Trophoblast cell (in vitro differentiated cells and primary cell): ENCODE measurements at regions not wholly inside any gene's neighbourhood (a gene's known extent, or its start where the extent isn't known, plus 50 kb on each side); places are given as distances from the start of the nearest gene placed in this dataset.
"Not testable (repeated sequence)": the region's sequence is repeated elsewhere in the genome, so short reads cannot be mapped to it uniquely, and the experiment has no call there.

Source experiments
- DNase-seq, 2 donors: peaks; one replicate each; pipeline ENCODE4 v3.0.0-alpha.2; 2016
- H2AFZ ChIP-seq: 2 replicates; pipeline ENCODE4 v1.6.1; 2013; ENCODE audit warnings: low read length, moderate library complexity, mild to moderate bottlenecking; ENCODE audit not compliant: insufficient read depth, poor library complexity
- H2AK5ac ChIP-seq: 2 replicates; pipeline ENCODE4 v1.6.1; 2013; ENCODE audit warnings: mild to moderate bottlenecking, low read length
- H2BK120ac ChIP-seq: 2 replicates; pipeline ENCODE4 v1.6.1; 2013; ENCODE audit warnings: low read length, mild to moderate bottlenecking, moderate library complexity; ENCODE audit not compliant: insufficient read depth, poor library complexity
- H2BK12ac ChIP-seq: 2 replicates; pipeline ENCODE4 v1.6.1; 2013; ENCODE audit warnings: mild to moderate bottlenecking, low read length, moderate library complexity
- H2BK5ac ChIP-seq: 2 replicates; pipeline ENCODE4 v1.6.1; 2013; ENCODE audit warnings: low read length, low read depth, moderate library complexity, mild to moderate bottlenecking; ENCODE audit not compliant: poor library complexity
- H3K14ac ChIP-seq: 2 replicates; pipeline ENCODE4 v1.6.1; 2013; ENCODE audit warnings: mild to moderate bottlenecking, low read length
- H3K18ac ChIP-seq: 2 replicates; pipeline ENCODE4 v1.6.1; 2013; ENCODE audit warnings: mild to moderate bottlenecking, low read length
- H3K23ac ChIP-seq: 2 replicates; pipeline ENCODE4 v1.6.1; 2013; ENCODE audit warnings: low read length
- H3K27ac ChIP-seq: 2 replicates; pipeline ENCODE4 v1.5.1; 2013; ENCODE audit warnings: low read depth, mild to moderate bottlenecking, inconsistent platforms, low read length, moderate library complexity
- H3K27me3 ChIP-seq: 2 replicates; pipeline ENCODE4 v1.6.1; 2013; ENCODE audit warnings: inconsistent platforms, mild to moderate bottlenecking, low read length, moderate library complexity; ENCODE audit not compliant: insufficient read depth
- H3K36me3 ChIP-seq, 2 experiments: 1 replicate in 1 of 2; 2 replicates in 1 of 2; pipeline ENCODE4 v1.6.1; 2013; ENCODE audit warnings: low read length in 2 of 2, mild to moderate bottlenecking in 2 of 2, moderate library complexity in 1 of 2; ENCODE audit not compliant: insufficient read depth in 2 of 2, control insufficient read depth in 1 of 2
- H3K4ac ChIP-seq: 2 replicates; pipeline ENCODE4 v1.6.1; 2013; ENCODE audit warnings: low read depth, mild to moderate bottlenecking, low read length, moderate library complexity
- H3K4me1 ChIP-seq, 2 experiments: 1 replicate in 1 of 2; 2 replicates in 1 of 2; pipeline ENCODE4 v1.6.1; 2013; ENCODE audit warnings: low read length in 2 of 2, mild to moderate bottlenecking in 2 of 2, moderate library complexity in 1 of 2; ENCODE audit not compliant: insufficient read depth in 2 of 2, control insufficient read depth in 1 of 2
- H3K4me2 ChIP-seq: 2 replicates; pipeline ENCODE4 v1.6.1; 2013; ENCODE audit warnings: inconsistent platforms, mild to moderate bottlenecking, low read length, moderate library complexity
- H3K4me3 ChIP-seq: 2 replicates; pipeline ENCODE4 v1.5.1; 2013; ENCODE audit warnings: mild to moderate bottlenecking, low read depth, low read length, inconsistent platforms
- H3K79me1 ChIP-seq: one replicate; pipeline ENCODE4 v1.6.1; 2013; ENCODE audit warnings: low read length
- H3K79me2 ChIP-seq: 2 replicates; pipeline ENCODE4 v1.6.1; 2013; ENCODE audit warnings: low read length, mild to moderate bottlenecking; ENCODE audit not compliant: control insufficient read depth, insufficient read depth, poor library complexity
- H3K9ac ChIP-seq: 2 replicates; pipeline ENCODE4 v1.6.1; 2013; ENCODE audit warnings: mild to moderate bottlenecking, low read length
- H3K9me3 ChIP-seq: 2 replicates; pipeline ENCODE4 v1.6.1; 2013; ENCODE audit warnings: low read depth, mild to moderate bottlenecking, control low read depth, inconsistent platforms, low read length; ENCODE audit not compliant: insufficient read depth
- H4K12ac ChIP-seq: 2 replicates; pipeline ENCODE4 v1.6.1; 2013; ENCODE audit warnings: low read depth, mild to moderate bottlenecking, low read length, moderate library complexity
- H4K8ac ChIP-seq: 2 replicates; pipeline ENCODE4 v1.6.1; 2013; ENCODE audit warnings: low read depth, mild to moderate bottlenecking, low read length, moderate library complexity
- H4K91ac ChIP-seq: one replicate; pipeline ENCODE4 v1.6.1; 2013; ENCODE audit warnings: low read depth, mild to moderate bottlenecking, low read length, moderate library complexity
- WGBS: extraction: QIAGEN DNeasy Blood & Tissue Kit; methylation state at CpG from one replicate; pipeline ENCODE4 v1.1.7; 2013; ENCODE audit warnings: missing lambda C conversion rate; ENCODE audit not compliant: insufficient read length, insufficient coverage; ENCODE audit errors: extremely low coverage; 5-methylcytosine and 5-hydroxymethylcytosine counted together

- Histone ChIP-seq H3K79me2 (no peaks in the 10 kb centered on the region), H3K36me3 (no peaks in the 10 kb centered on the region), H3K27me3 (no peaks in the 10 kb centered on the region), H3K4me3 (no peak overlapping the region), H3K4me2 (no peak overlapping the region), H3K79me1 (no peaks in the 10 kb centered on the region), H3K18ac (no peak overlapping the region), H2AK5ac (no peak overlapping the region), H3K9ac (no peak overlapping the region), H2BK120ac (no peak overlapping the region), H4K12ac (no peak overlapping the region), H4K8ac (no peak overlapping the region), H3K23ac (no peak overlapping the region), H2BK12ac (no peak overlapping the region), H2BK5ac (no peak overlapping the region), H4K91ac (no peak overlapping the region), H3K4ac (no peak overlapping the region), H3K14ac (no peak overlapping the region), H3K9me3 (no peaks in the 10 kb centered on the region), H2AFZ (no peak overlapping the region), H3K27ac (no peak overlapping the region), H3K4me1 (no peaks in the 10 kb centered on the region)
- no peak for DNase-seq
- WGBS, result no CpG with 5 or more reads among the region's 3 CpGs
Measured at GRCh38 chr7:83732305-83732704, 83.4 kb upstream of the SEMA3E start.

GRCh38 chr7:83731154-83731553 is 82.2 kb upstream of the SEMA3E start:
- Histone ChIP-seq H3K9me3 (no peaks in the 10 kb centered on the region), H4K12ac (no peak overlapping the region), H3K79me2 (no peaks in the 10 kb centered on the region), H3K18ac (no peak overlapping the region), H3K79me1 (no peaks in the 10 kb centered on the region), H2AK5ac (no peak overlapping the region), H3K36me3 (no peaks in the 10 kb centered on the region), H3K4me1 (no peaks in the 10 kb centered on the region), H4K91ac (no peak overlapping the region), H2BK12ac (no peak overlapping the region), H2AFZ (no peak overlapping the region), H3K9ac (no peak overlapping the region), H3K27ac (no peak overlapping the region), H3K4me2 (no peak overlapping the region), H3K27me3 (no peaks in the 10 kb centered on the region), H2BK120ac (no peak overlapping the region), H3K23ac (no peak overlapping the region), H3K4me3 (no peak overlapping the region), H4K8ac (no peak overlapping the region), H3K4ac (no peak overlapping the region), H2BK5ac (no peak overlapping the region), H3K14ac (no peak overlapping the region)
- no peak for DNase-seq

- H3K4me3 ChIP-seq, H3K9me3 ChIP-seq: not testable (repeated sequence)
- WGBS, result no CpG with 5 or more reads among the region's 6 CpGs
Measured at GRCh38 chr7:83716923-83717322, 68.0 kb upstream of the SEMA3E start.

GRCh38 chr7:83708531-83708930 is 59.6 kb upstream of the SEMA3E start:
- Histone ChIP-seq H3K27me3 (no peaks in the 10 kb centered on the region), H2BK5ac (no peak overlapping the region), H3K9ac (no peak overlapping the region), H2BK120ac (no peak overlapping the region), H3K4me2 (no peak overlapping the region), H3K14ac (no peak overlapping the region), H2BK12ac (no peak overlapping the region), H3K4ac (no peak overlapping the region), H3K79me1 (no peaks in the 10 kb centered on the region), H3K23ac (no peak overlapping the region), H3K4me1 (no peaks in the 10 kb centered on the region), H4K8ac (no peak overlapping the region), H3K18ac (no peak overlapping the region), H2AFZ (no peak overlapping the region), H2AK5ac (no peak overlapping the region), H3K27ac (no peak overlapping the region), H4K12ac (no peak overlapping the region), H4K91ac (peak overlapping the region; percentile 11), H3K4me3 (no peak overlapping the region), H3K79me2 (no peaks in the 10 kb centered on the region), H3K9me3 (no peaks in the 10 kb centered on the region), H3K36me3 (no peaks in the 10 kb centered on the region)
- DNase-seq, result no peak
- WGBS, result no CpG with 5 or more reads among the region's 3 CpGs

More at GRCh38 chr7:83716923-83717322, 68.0 kb upstream of the SEMA3E start:
- not testable (repeated sequence) for H3K27ac ChIP-seq, H3K4me2 ChIP-seq, H3K18ac ChIP-seq, H3K23ac ChIP-seq, H4K12ac ChIP-seq, H3K79me2 ChIP-seq, H3K36me3 ChIP-seq, H3K4ac ChIP-seq, DNase-seq, H2AK5ac ChIP-seq, H3K27me3 ChIP-seq, H2AFZ ChIP-seq, H2BK12ac ChIP-seq, H2BK120ac ChIP-seq, H2BK5ac ChIP-seq, H4K8ac ChIP-seq, H3K9ac ChIP-seq, H3K4me1 ChIP-seq, H3K79me1 ChIP-seq, H3K14ac ChIP-seq, H4K91ac ChIP-seq
